RWPE1 (cell line): ENCODE measurements at regions not wholly inside any gene's neighbourhood (a gene's known extent, or its start where the extent isn't known, plus 50 kb on each side); places are given as distances from the start of the nearest gene placed in this dataset.
"Not testable (repeated sequence)": the region's sequence is repeated elsewhere in the genome, so short reads cannot be mapped to it uniquely, and the experiment has no call there.

Source experiments
- CTCF ChIA-PET: fragments of 350-600 bp; sonication (Branson Sonifier 250); formaldehyde crosslinking; extraction: SDS; loops from one replicate; lab custom pipeline; 2021; lab: Yijun Ruan, JAX
- POLR2A ChIA-PET: fragments of 400-600 bp; formaldehyde crosslinking; extraction: SDS; loops from one replicate; lab custom pipeline; 2020; ENCODE audit warnings: antibody characterized with exemption; ENCODE audit not compliant: low non-redundant PET; lab: Yijun Ruan, JAX
- DNase-seq: peaks from one replicate; pipeline ENCODE4 v3.0.0; 2012; ENCODE audit warnings: low spot score
- H3K27ac ChIP-seq: fragments of 450-650 bp; 2 replicates; pipeline ENCODE4 v1.5.1; 2017

- CTCF ChIA-PET, DNase-seq, POLR2A ChIA-PET: not testable (repeated sequence)
Measured at GRCh38 chr21:9978371-9978770, 543.0 kb upstream of the TPTE start.

GRCh38 chr21:9997507-9997906 lies 523.9 kb upstream of the TPTE start:
- H3K27ac ChIP-seq, DNase-seq, CTCF ChIA-PET, POLR2A ChIA-PET: not testable (repeated sequence)

More at GRCh38 chr21:9978371-9978770, 543.0 kb upstream of the TPTE start:
- H3K27ac ChIP-seq, result not testable (repeated sequence)

- DNase-seq, H3K27ac ChIP-seq, POLR2A ChIA-PET, CTCF ChIA-PET: not testable (repeated sequence)
Measured at GRCh38 chr21:10002762-10003313, 518.5 kb upstream of the TPTE start.

GRCh38 chr21:10005791-10006190 lies 515.6 kb upstream of the TPTE start:
- POLR2A ChIA-PET, H3K27ac ChIP-seq, DNase-seq, CTCF ChIA-PET: not testable (repeated sequence)

- DNase-seq, CTCF ChIA-PET, H3K27ac ChIP-seq, POLR2A ChIA-PET: not testable (repeated sequence)
Measured at GRCh38 chr21:10016991-10017390, 504.4 kb upstream of the TPTE start.

GRCh38 chr21:10017757-10018156 lies 503.6 kb upstream of the TPTE start:
- DNase-seq, H3K27ac ChIP-seq, CTCF ChIA-PET, POLR2A ChIA-PET: not testable (repeated sequence)

GRCh38 chr21:10021462-10021861 lies 499.9 kb upstream of the TPTE start:
- DNase-seq, H3K27ac ChIP-seq, CTCF ChIA-PET, POLR2A ChIA-PET: not testable (repeated sequence)

- POLR2A ChIA-PET, CTCF ChIA-PET, H3K27ac ChIP-seq, DNase-seq: not testable (repeated sequence)
Measured at GRCh38 chr21:10022745-10023144, 498.6 kb upstream of the TPTE start.
